ENCODE measurements at regions not wholly inside any gene's neighbourhood (a gene's known extent, or its start where the extent isn't known, plus 50 kb on each side); places are given as distances from the start of the nearest gene placed in this dataset.
"Not testable (repeated sequence)": the region's sequence is repeated elsewhere in the genome, so short reads cannot be mapped to it uniquely, and the experiment has no call there.

GRCh38 chr2:131425231-131425941 is 50.5 kb upstream of the TUBA3D start:
- Mint-ChIP-seq H3K4me3 (peak overlapping the region in 6 of 10 donors; percentile 6 to 69 (median 21)), H3K27me3 (peaks cover 35 to 68% (median 48%) of the 10 kb centered on the region in 5 donors), H3K27ac (peak overlapping the region in 1 of 10 donors; percentile 10), H3K4me1 (peaks cover 0 to 9% (median 6%) of the 10 kb centered on the region in 4 donors), H3K9me3 (peaks cover 0 to 4% (median 0%) of the 10 kb centered on the region in 9 donors), H3K36me3 (no peaks in the 10 kb centered on the region)
- POLR2A ChIA-PET = no interaction called here
- ATAC-seq (peak; percentile 43 to 46), DNase-seq (no peak)

GRCh38 chr2:131424605-131425114 is 51.3 kb upstream of the TUBA3D start:
- H3K9me3 Mint-ChIP-seq, H3K27ac Mint-ChIP-seq, DNase-seq, POLR2A ChIA-PET, H3K4me1 Mint-ChIP-seq, H3K36me3 Mint-ChIP-seq: not testable (repeated sequence)
- Mint-ChIP-seq H3K4me3 (peak overlapping the region in 7 of 10 donors; percentile 12 to 66 (median 57)), H3K27me3 (peaks cover 37 to 67% (median 48%) of the 10 kb centered on the region in 5 donors)
- peak in 1 of 2 donors; percentile 49 for ATAC-seq

- H3K4me1 Mint-ChIP-seq, POLR2A ChIA-PET, H3K27ac Mint-ChIP-seq, H3K4me3 Mint-ChIP-seq, H3K9me3 Mint-ChIP-seq, ATAC-seq, DNase-seq, H3K36me3 Mint-ChIP-seq: not testable (repeated sequence)
- peaks cover 20 to 42% (median 32%) of the 10 kb centered on the region in 5 donors for H3K27me3 Mint-ChIP-seq
These were observed 55.2 kb upstream of the TUBA3D start for GRCh38 chr2:131420751-131421150.

- Mint-ChIP-seq H3K36me3 (no peaks in the 10 kb centered on the region), H3K4me1 (no peaks in the 10 kb centered on the region), H3K27me3 (peaks cover 22 to 39% (median 30%) of the 10 kb centered on the region in 5 donors), H3K9me3 (peaks cover 0 to 4% (median 0%) of the 10 kb centered on the region in 9 donors), H3K27ac (no peak overlapping the region), H3K4me3 (no peak overlapping the region)
- no peak for ATAC-seq
- POLR2A ChIA-PET = no interaction called here
- DNase-seq = no peak
These were observed 55.5 kb upstream of the RAB6D start for GRCh38 chr2:131419441-131419840.

GRCh38 chr2:131418625-131419024 is 54.7 kb upstream of the RAB6D start:
- H3K9me3 Mint-ChIP-seq = peaks cover 0 to 1% (median 0%) of the 10 kb centered on the region in 9 donors
- H3K4me3 Mint-ChIP-seq = no peak overlapping the region
- DNase-seq (no peak), ATAC-seq (no peak)
- H3K27me3 Mint-ChIP-seq = peaks cover 14 to 31% (median 22%) of the 10 kb centered on the region in 5 donors
- H3K27ac Mint-ChIP-seq = no peak overlapping the region
- no peaks in the 10 kb centered on the region for H3K4me1 Mint-ChIP-seq
- POLR2A ChIA-PET = no interaction called here
- H3K36me3 Mint-ChIP-seq = no peaks in the 10 kb centered on the region

GRCh38 chr2:131417886-131418285 is 53.9 kb upstream of the RAB6D start:
- POLR2A ChIA-PET = no interaction called here
- Mint-ChIP-seq H3K4me3 (no peak overlapping the region), H3K36me3 (no peaks in the 10 kb centered on the region), H3K9me3 (no peaks in the 10 kb centered on the region), H3K27ac (no peak overlapping the region), H3K4me1 (peaks cover 0 to 5% (median under 1%) of the 10 kb centered on the region in 4 donors), H3K27me3 (peaks cover 15 to 27% (median 20%) of the 10 kb centered on the region in 5 donors)
- ATAC-seq (no peak), DNase-seq (no peak)

- H3K9me3 Mint-ChIP-seq = no peaks in the 10 kb centered on the region
- H3K27ac Mint-ChIP-seq = no peak overlapping the region
- H3K36me3 Mint-ChIP-seq = no peaks in the 10 kb centered on the region
- H3K4me3 Mint-ChIP-seq = no peak overlapping the region
- peaks cover 15 to 31% (median 24%) of the 10 kb centered on the region in 5 donors for H3K27me3 Mint-ChIP-seq
- ATAC-seq (no peak), DNase-seq (no peak)
- peaks cover 0 to 6% (median under 1%) of the 10 kb centered on the region in 4 donors for H3K4me1 Mint-ChIP-seq
- POLR2A ChIA-PET = no interaction called here
These were observed 49.8 kb upstream of the RAB6D start for GRCh38 chr2:131413785-131414184.

Data from naive thymus-derived CD8-positive, alpha-beta T cell (primary cell).